Activated CD8-positive, alpha-beta T cell treated with anti-CD3 and anti-CD28 coated beads, Interleukin-2, amount 10 ng/mL, durations not matched to agents 7 days and 5 days (primary cell): ENCODE measurements at regions not wholly inside any gene's neighbourhood (a gene's known extent, or its start where the extent isn't known, plus 50 kb on each side); places are given as distances from the start of the nearest gene placed in this dataset.

Experiments used
- ATAC-seq: fragments of 150-1000 bp; cut with Tn5 transposase; one replicate; pipeline ENCODE4 v1.10.0; 2021; ENCODE audit warnings: moderate library complexity
- CTCF ChIA-PET: fragments of 350-600 bp; sonication (Branson Sonifier 250); formaldehyde crosslinking; loops from one replicate; lab custom pipeline; 2021; ENCODE audit warnings: antibody characterized with exemption; lab: Charles Lee
- POLR2A ChIA-PET: fragments of 350-600 bp; sonication (Branson Sonifier 250); formaldehyde crosslinking; loops from one replicate; lab custom pipeline; 2021; ENCODE audit warnings: antibody characterized with exemption; lab: Charles Lee
- DNase-seq: peaks from one replicate; pipeline ENCODE4 v3.0.0-alpha.2; 2020
- H3K27ac Mint-ChIP-seq: one replicate; pipeline ENCODE4 v1.8.0; 2021; ENCODE audit warnings: mild to moderate bottlenecking, mixed read lengths
- H3K27me3 Mint-ChIP-seq: one replicate; pipeline ENCODE4 v1.8.0; 2021; ENCODE audit warnings: low read depth, mixed read lengths
- H3K36me3 Mint-ChIP-seq: one replicate; pipeline ENCODE4 v1.8.0; 2021; ENCODE audit warnings: low read depth, mixed read lengths
- H3K4me1 Mint-ChIP-seq: one replicate; pipeline ENCODE4 v1.8.0; 2021; ENCODE audit warnings: low read depth, mixed read lengths
- H3K4me3 Mint-ChIP-seq: one replicate; pipeline ENCODE4 v1.8.0; 2021; ENCODE audit warnings: mild to moderate bottlenecking, mixed read lengths
- H3K9me3 Mint-ChIP-seq: one replicate; pipeline ENCODE4 v1.8.0; 2022; ENCODE audit warnings: mixed read lengths; ENCODE audit not compliant: insufficient read depth

- no peak overlapping the region for H3K4me3 Mint-ChIP-seq
- no peaks in the 10 kb centered on the region for H3K9me3 Mint-ChIP-seq
- no peaks in the 10 kb centered on the region for H3K36me3 Mint-ChIP-seq
- no peaks in the 10 kb centered on the region for H3K4me1 Mint-ChIP-seq
- ChIA-PET POLR2A (no interaction called here), CTCF (no interaction called here)
- no peak for ATAC-seq
- no peak for DNase-seq
- H3K27ac Mint-ChIP-seq, result no peak overlapping the region
- H3K27me3 Mint-ChIP-seq, result no peaks in the 10 kb centered on the region
These were observed 173.9 kb downstream of the CALCRL start for GRCh38 chr2:187274146-187274545.

GRCh38 chr2:187272255-187272654, 175.8 kb downstream of the CALCRL start:
- Mint-ChIP-seq H3K36me3 (no peaks in the 10 kb centered on the region), H3K27me3 (no peaks in the 10 kb centered on the region), H3K9me3 (no peaks in the 10 kb centered on the region), H3K4me1 (no peaks in the 10 kb centered on the region), H3K27ac (no peak overlapping the region), H3K4me3 (no peak overlapping the region)
- ChIA-PET CTCF (no interaction called here), POLR2A (no interaction called here)
- no peak for ATAC-seq
- DNase-seq, result no peak

GRCh38 chr2:187271825-187272224, 176.2 kb downstream of the CALCRL start:
- Mint-ChIP-seq H3K36me3 (no peaks in the 10 kb centered on the region), H3K27ac (no peak overlapping the region), H3K9me3 (no peaks in the 10 kb centered on the region), H3K27me3 (no peaks in the 10 kb centered on the region), H3K4me3 (no peak overlapping the region), H3K4me1 (no peaks in the 10 kb centered on the region)
- ChIA-PET CTCF (no interaction called here), POLR2A (no interaction called here)
- DNase-seq (no peak), ATAC-seq (no peak)

GRCh38 chr2:187266645-187267044, 181.4 kb downstream of the CALCRL start:
- Mint-ChIP-seq H3K27ac (no peak overlapping the region), H3K27me3 (no peaks in the 10 kb centered on the region), H3K4me1 (no peaks in the 10 kb centered on the region), H3K4me3 (no peak overlapping the region), H3K36me3 (no peaks in the 10 kb centered on the region), H3K9me3 (no peaks in the 10 kb centered on the region)
- POLR2A ChIA-PET, result no interaction called here
- ATAC-seq (no peak), DNase-seq (no peak)
- CTCF ChIA-PET, result no interaction called here

GRCh38 chr2:187266147-187266546, 181.9 kb downstream of the CALCRL start:
- ChIA-PET CTCF (no interaction called here), POLR2A (no interaction called here)
- H3K27me3 Mint-ChIP-seq, result no peaks in the 10 kb centered on the region
- H3K4me3 Mint-ChIP-seq, result no peak overlapping the region
- ATAC-seq (no peak), DNase-seq (no peak)
- no peak overlapping the region for H3K27ac Mint-ChIP-seq
- H3K36me3 Mint-ChIP-seq, result no peaks in the 10 kb centered on the region
- H3K4me1 Mint-ChIP-seq, result no peaks in the 10 kb centered on the region
- no peaks in the 10 kb centered on the region for H3K9me3 Mint-ChIP-seq

GRCh38 chr2:187264612-187265011, 183.4 kb downstream of the CALCRL start:
- Mint-ChIP-seq H3K9me3 (no peaks in the 10 kb centered on the region), H3K27me3 (no peaks in the 10 kb centered on the region), H3K4me3 (no peak overlapping the region), H3K36me3 (no peaks in the 10 kb centered on the region), H3K27ac (no peak overlapping the region), H3K4me1 (no peaks in the 10 kb centered on the region)
- ChIA-PET CTCF (no interaction called here), POLR2A (no interaction called here)
- DNase-seq (no peak), ATAC-seq (no peak)

GRCh38 chr2:187263675-187264560, 184.1 kb downstream of the CALCRL start:
- Mint-ChIP-seq H3K4me3 (no peak overlapping the region), H3K27ac (no peak overlapping the region), H3K27me3 (no peaks in the 10 kb centered on the region), H3K9me3 (no peaks in the 10 kb centered on the region), H3K36me3 (no peaks in the 10 kb centered on the region), H3K4me1 (no peaks in the 10 kb centered on the region)
- DNase-seq, result no peak
- CTCF ChIA-PET, result no interaction called here
- ATAC-seq, result no peak
- POLR2A ChIA-PET, result no interaction called here

GRCh38 chr2:187261705-187262104, 186.3 kb downstream of the CALCRL start:
- ATAC-seq (no peak), DNase-seq (no peak)
- CTCF ChIA-PET, result no interaction called here
- H3K9me3 Mint-ChIP-seq, result no peaks in the 10 kb centered on the region
- H3K4me3 Mint-ChIP-seq, result no peak overlapping the region
- no peaks in the 10 kb centered on the region for H3K4me1 Mint-ChIP-seq
- POLR2A ChIA-PET, result no interaction called here
- no peak overlapping the region for H3K27ac Mint-ChIP-seq
- no peaks in the 10 kb centered on the region for H3K36me3 Mint-ChIP-seq
- H3K27me3 Mint-ChIP-seq, result no peaks in the 10 kb centered on the region

GRCh38 chr2:187252063-187252462, 196.0 kb downstream of the CALCRL start:
- DNase-seq (no peak), ATAC-seq (no peak)
- ChIA-PET POLR2A (no interaction called here), CTCF (no interaction called here)
- Mint-ChIP-seq H3K4me3 (no peak overlapping the region), H3K9me3 (no peaks in the 10 kb centered on the region), H3K27me3 (no peaks in the 10 kb centered on the region), H3K4me1 (no peaks in the 10 kb centered on the region), H3K27ac (no peak overlapping the region), H3K36me3 (no peaks in the 10 kb centered on the region)

GRCh38 chr2:187250137-187250536, 197.9 kb downstream of the CALCRL start:
- H3K36me3 Mint-ChIP-seq, result no peaks in the 10 kb centered on the region
- no peak overlapping the region for H3K4me3 Mint-ChIP-seq
- no peaks in the 10 kb centered on the region for H3K9me3 Mint-ChIP-seq
- ChIA-PET POLR2A (no interaction called here), CTCF (no interaction called here)
- no peak overlapping the region for H3K27ac Mint-ChIP-seq
- no peak for DNase-seq
- no peaks in the 10 kb centered on the region for H3K27me3 Mint-ChIP-seq
- no peaks in the 10 kb centered on the region for H3K4me1 Mint-ChIP-seq
- ATAC-seq, result no peak

- no peak overlapping the region for H3K27ac Mint-ChIP-seq
- no peaks in the 10 kb centered on the region for H3K4me1 Mint-ChIP-seq
- CTCF ChIA-PET, result no interaction called here
These were observed 214.2 kb downstream of the CALCRL start for GRCh38 chr2:187233811-187234210.

GRCh38 chr2:187232749-187233148, 215.3 kb downstream of the CALCRL start:
- Mint-ChIP-seq H3K27me3 (no peaks in the 10 kb centered on the region), H3K4me1 (no peaks in the 10 kb centered on the region), H3K36me3 (no peaks in the 10 kb centered on the region), H3K4me3 (no peak overlapping the region), H3K9me3 (no peaks in the 10 kb centered on the region), H3K27ac (no peak overlapping the region)
- POLR2A ChIA-PET, result no interaction called here
- no peak for ATAC-seq
- no peak for DNase-seq
- CTCF ChIA-PET, result no interaction called here

More at GRCh38 chr2:187233811-187234210, 214.2 kb downstream of the CALCRL start:
- H3K27me3 Mint-ChIP-seq, result no peaks in the 10 kb centered on the region
- H3K9me3 Mint-ChIP-seq, result no peaks in the 10 kb centered on the region
- no peak for ATAC-seq
- POLR2A ChIA-PET, result no interaction called here
- no peak overlapping the region for H3K4me3 Mint-ChIP-seq
- DNase-seq, result no peak
- H3K36me3 Mint-ChIP-seq, result no peaks in the 10 kb centered on the region

- Mint-ChIP-seq H3K4me3 (no peak overlapping the region), H3K9me3 (no peaks in the 10 kb centered on the region), H3K4me1 (no peaks in the 10 kb centered on the region), H3K36me3 (no peaks in the 10 kb centered on the region), H3K27me3 (no peaks in the 10 kb centered on the region), H3K27ac (no peak overlapping the region)
- ChIA-PET POLR2A (no interaction called here), CTCF (no interaction called here)
- ATAC-seq (no peak), DNase-seq (no peak)
These were observed 218.0 kb downstream of the CALCRL start for GRCh38 chr2:187230088-187230487.
